ENCODE measurements at regions not wholly inside any gene's neighbourhood (a gene's known extent, or its start where the extent isn't known, plus 50 kb on each side); places are given as distances from the start of the nearest gene placed in this dataset. TPM values are rescaled to one million over a fixed set of nuclear protein-coding genes. Genes with fewer than 3 reads are reported as not detected.

DNA sequence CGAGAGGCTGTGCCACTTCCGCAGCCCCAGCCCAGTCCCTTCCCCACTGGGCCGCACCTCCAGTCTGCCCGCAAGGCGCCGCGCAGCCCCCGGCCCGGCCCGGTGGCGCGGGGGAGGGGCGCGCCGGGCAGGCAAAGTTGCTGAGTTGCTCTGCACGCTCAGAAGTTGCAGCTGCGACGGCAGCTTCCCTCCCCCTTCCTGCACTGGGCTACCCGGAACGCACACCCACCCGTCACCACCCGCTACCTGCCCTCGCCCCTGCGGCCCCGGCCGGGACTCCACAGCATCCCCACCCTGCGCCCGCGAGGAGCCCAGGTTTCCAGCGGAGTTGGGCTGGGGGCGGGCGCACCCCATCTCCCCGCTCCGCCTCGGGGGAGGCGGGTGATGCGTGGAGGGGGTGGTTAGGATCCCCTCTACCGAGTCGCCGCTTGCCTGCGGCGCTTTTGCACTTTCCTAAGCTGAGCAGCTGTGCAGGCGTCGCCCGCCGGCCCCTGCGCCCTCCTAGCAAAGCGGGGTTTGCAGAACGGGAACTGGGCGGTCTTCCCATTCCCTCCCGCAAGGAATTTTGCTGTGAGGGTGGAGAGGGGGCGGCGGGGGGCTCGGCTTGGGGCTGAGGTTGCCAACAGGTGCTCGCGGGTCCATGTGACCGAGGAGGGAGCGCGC, 55.9 kb upstream of the RREB1 start:
- no peak overlapping the region for H3K9ac ChIP-seq
- no peak overlapping the region for H3K27ac ChIP-seq
- H4K20me1 ChIP-seq (ENCODE audit: low read depth), result no peaks in the 10 kb centered on the region
- H3K36me3 ChIP-seq, result no peaks in the 10 kb centered on the region
- H3K36me3 Mint-ChIP-seq, result no peaks in the 10 kb centered on the region
- H3K79me2 ChIP-seq (ENCODE audit: low read depth), result no peaks in the 10 kb centered on the region
- peak overlapping the region; percentile 70 for H3K4me3 ChIP-seq
- peaks cover 23% of the 10 kb centered on the region for H3F3A ChIP-seq (ENCODE audit: low read depth)
- peak overlapping the region; percentile 99 for H2AFZ ChIP-seq (replicated peaks)
- no peaks in the 10 kb centered on the region for H3K9me3 ChIP-seq (ENCODE audit: low read depth)
- peaks cover 55% of the 10 kb centered on the region for H3K27me3 ChIP-seq
- peak; percentile 68 for TF ChIP-seq EZH2 (IDR thresholded peaks at IDR 0.05)
- TF ChIP-seq, protein P1, sequence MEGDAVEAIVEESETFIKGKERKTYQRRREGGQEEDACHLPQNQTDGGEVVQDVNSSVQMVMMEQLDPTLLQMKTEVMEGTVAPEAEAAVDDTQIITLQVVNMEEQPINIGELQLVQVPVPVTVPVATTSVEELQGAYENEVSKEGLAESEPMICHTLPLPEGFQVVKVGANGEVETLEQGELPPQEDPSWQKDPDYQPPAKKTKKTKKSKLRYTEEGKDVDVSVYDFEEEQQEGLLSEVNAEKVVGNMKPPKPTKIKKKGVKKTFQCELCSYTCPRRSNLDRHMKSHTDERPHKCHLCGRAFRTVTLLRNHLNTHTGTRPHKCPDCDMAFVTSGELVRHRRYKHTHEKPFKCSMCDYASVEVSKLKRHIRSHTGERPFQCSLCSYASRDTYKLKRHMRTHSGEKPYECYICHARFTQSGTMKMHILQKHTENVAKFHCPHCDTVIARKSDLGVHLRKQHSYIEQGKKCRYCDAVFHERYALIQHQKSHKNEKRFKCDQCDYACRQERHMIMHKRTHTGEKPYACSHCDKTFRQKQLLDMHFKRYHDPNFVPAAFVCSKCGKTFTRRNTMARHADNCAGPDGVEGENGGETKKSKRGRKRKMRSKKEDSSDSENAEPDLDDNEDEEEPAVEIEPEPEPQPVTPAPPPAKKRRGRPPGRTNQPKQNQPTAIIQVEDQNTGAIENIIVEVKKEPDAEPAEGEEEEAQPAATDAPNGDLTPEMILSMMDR (IDR thresholded peaks at IDR 0.05), result no peak
- no peak for TF ChIP-seq EZH2phosphoT487 (IDR thresholded peaks at IDR 0.05)
- no peak overlapping the region for H3K27ac Mint-ChIP-seq
- H3K4me1 Mint-ChIP-seq, result peaks cover 12% of the 10 kb centered on the region
- peaks cover 9% of the 10 kb centered on the region for H3K4me1 ChIP-seq
- peak overlapping the region; percentile 93 for H3K4me2 ChIP-seq
- no peaks in the 10 kb centered on the region for H3K9me3 Mint-ChIP-seq
- peak; percentile 78 for DNase-seq (ENCODE audit: low spot score)
- peak overlapping the region; percentile 75 for H3K4me3 Mint-ChIP-seq
- peaks cover 9% of the 10 kb centered on the region for H3K27me3 Mint-ChIP-seq (ENCODE audit: insufficient read depth, low read depth)

DNA sequence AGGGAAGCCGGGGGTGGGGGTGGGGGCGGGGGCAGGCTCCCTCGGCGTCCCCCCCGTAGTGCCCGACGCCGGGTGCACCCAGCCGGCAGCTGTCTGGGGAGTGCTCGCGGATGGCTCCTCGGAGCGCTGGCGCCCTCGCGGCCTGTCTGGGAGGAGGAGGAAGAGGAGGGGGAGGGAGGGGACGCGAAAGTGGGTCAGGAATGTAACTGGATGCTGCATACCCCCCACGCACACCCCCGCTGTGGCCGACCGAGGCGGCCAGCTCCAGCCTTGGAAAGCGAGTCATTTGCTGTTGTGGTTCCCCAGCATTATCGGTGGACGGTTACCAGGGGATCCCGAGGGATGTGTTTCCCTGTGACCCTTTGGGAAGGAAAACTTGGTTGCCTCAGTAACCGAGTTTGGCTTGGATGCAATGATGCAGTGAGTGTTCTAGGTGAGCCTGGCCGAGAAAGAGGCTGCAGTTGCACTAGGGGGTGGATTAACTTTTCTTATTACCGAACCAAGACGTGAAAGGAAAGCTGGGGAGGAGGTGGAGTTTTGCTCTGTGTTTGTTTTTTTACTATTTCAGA, 55.2 kb upstream of the RREB1 start:
- H4K20me1 ChIP-seq (ENCODE audit: low read depth), result no peaks in the 10 kb centered on the region
- Mint-ChIP-seq H3K4me3 (peak overlapping the region; percentile 84), H3K27ac (peak overlapping the region; percentile 70), H3K27me3 (ENCODE audit: insufficient read depth, low read depth) (peaks cover 9% of the 10 kb centered on the region), H3K9me3 (no peaks in the 10 kb centered on the region), H3K4me1 (peaks cover 12% of the 10 kb centered on the region), H3K36me3 (no peaks in the 10 kb centered on the region)
- H2AFZ ChIP-seq (replicated peaks), result peak overlapping the region; percentile 99
- peaks cover 55% of the 10 kb centered on the region for H3K27me3 ChIP-seq
- H3K4me3 ChIP-seq, result peak overlapping the region; percentile 70
- no peak overlapping the region for H3K9ac ChIP-seq
- no peak overlapping the region for H3K27ac ChIP-seq
- no peaks in the 10 kb centered on the region for H3K9me3 ChIP-seq (ENCODE audit: low read depth)
- peaks cover 23% of the 10 kb centered on the region for H3F3A ChIP-seq (ENCODE audit: low read depth)
- peak; percentile 58 for DNase-seq (ENCODE audit: low spot score)
- H3K4me1 ChIP-seq, result peaks cover 9% of the 10 kb centered on the region
- no peaks in the 10 kb centered on the region for H3K79me2 ChIP-seq (ENCODE audit: low read depth)
- no peak for TF ChIP-seq EZH2phosphoT487 (IDR thresholded peaks at IDR 0.05)
- TF ChIP-seq, protein P1 (IDR thresholded peaks at IDR 0.05), result no peak
- H3K4me2 ChIP-seq, result peak overlapping the region; percentile 93
- H3K36me3 ChIP-seq, result no peaks in the 10 kb centered on the region

DNA sequence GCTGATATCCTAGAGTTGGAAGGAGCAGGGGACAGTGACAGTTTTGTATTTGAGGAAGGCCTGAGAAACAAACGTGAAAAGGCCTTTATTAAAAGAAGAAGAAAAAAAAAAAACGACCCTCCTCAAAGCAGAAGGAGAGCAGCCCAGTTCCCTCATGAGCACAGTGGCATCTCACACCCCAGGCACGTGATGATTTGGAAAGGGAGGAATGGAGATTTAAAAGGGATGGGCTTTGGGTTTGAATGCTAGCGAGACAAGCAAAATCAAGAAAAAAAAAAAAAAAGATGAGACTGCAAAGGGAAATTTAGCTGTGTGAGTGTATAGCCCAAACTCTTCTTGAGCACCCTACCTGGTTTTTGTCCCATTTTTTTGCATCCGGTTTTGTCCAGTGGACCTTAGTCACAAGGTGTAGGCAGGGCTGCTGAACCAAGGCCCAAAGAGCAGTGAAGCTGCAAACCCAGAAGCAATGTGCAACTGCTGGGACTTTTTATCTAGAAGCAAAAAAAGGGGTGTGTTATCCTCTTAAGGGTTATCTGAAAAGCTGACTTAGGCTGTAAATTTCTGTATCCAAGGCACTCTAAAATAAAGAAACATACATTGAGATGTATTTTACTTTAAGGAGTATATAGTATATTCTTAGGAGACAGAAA, 54.5 kb upstream of the RREB1 start:
- H3K27ac Mint-ChIP-seq, result no peak overlapping the region
- H3K27me3 ChIP-seq, result peaks cover 55% of the 10 kb centered on the region
- H3K79me2 ChIP-seq (ENCODE audit: low read depth), result no peaks in the 10 kb centered on the region
- H3K9me3 ChIP-seq (ENCODE audit: low read depth), result no peaks in the 10 kb centered on the region
- no peak overlapping the region for H3K4me3 ChIP-seq
- TF ChIP-seq, protein P1 (IDR thresholded peaks at IDR 0.05), result no peak
- TF ChIP-seq EZH2phosphoT487 (IDR thresholded peaks at IDR 0.05) (no peak), EZH2 (IDR thresholded peaks at IDR 0.05) (no peak)
- H3K4me1 Mint-ChIP-seq, result peaks cover 12% of the 10 kb centered on the region
- DNase-seq (ENCODE audit: low spot score), result peak; percentile 15
- no peak overlapping the region for H3K9ac ChIP-seq
- H2AFZ ChIP-seq (replicated peaks), result no peak overlapping the region
- peaks cover 23% of the 10 kb centered on the region for H3F3A ChIP-seq (ENCODE audit: low read depth)
- H3K4me3 Mint-ChIP-seq, result peak overlapping the region; percentile 84
- peak overlapping the region; percentile 93 for H3K4me2 ChIP-seq
- H3K36me3 ChIP-seq, result no peaks in the 10 kb centered on the region
- H4K20me1 ChIP-seq (ENCODE audit: low read depth), result no peaks in the 10 kb centered on the region
- H3K9me3 Mint-ChIP-seq, result no peaks in the 10 kb centered on the region
- peaks cover 9% of the 10 kb centered on the region for H3K4me1 ChIP-seq
- H3K27ac ChIP-seq, result no peak overlapping the region
- peaks cover 9% of the 10 kb centered on the region for H3K27me3 Mint-ChIP-seq (ENCODE audit: insufficient read depth, low read depth)
- H3K36me3 Mint-ChIP-seq, result no peaks in the 10 kb centered on the region

Small RNAs in the stretch of these regions (small RNA-seq; reads per million reads assigned to genes)
- gene RN7SL554P, result not detected

All from neural progenitor cell (in vitro differentiated cells).